ENCODE measurements at regions not wholly inside any gene's neighbourhood (a gene's known extent, or its start where the extent isn't known, plus 50 kb on each side); places are given as distances from the start of the nearest gene placed in this dataset.

- ChIA-PET CTCF (no interaction called here), POLR2A (no interaction called here)
- H3K4me3 Mint-ChIP-seq: no peak overlapping the region
- H3K27ac Mint-ChIP-seq: no peak overlapping the region
- Histone ChIP-seq H3K27ac (ENCODE audit: low read length) (no peak overlapping the region), H3K27me3 (replicated peaks in 1 of 2; ENCODE audit: control insufficient read depth in 2 of 2, extremely low read depth in 1 of 2, insufficient read depth in 2 of 2, low read length in 1 of 2) (peaks cover 0 to 45% of the 10 kb centered on the region in 2 experiments), H3K4me1 (ENCODE audit: control insufficient read depth in 1 of 2, extremely low read depth in 1 of 2, insufficient read depth in 2 of 2, low read length in 2 of 2) (no peaks in the 10 kb centered on the region), H3K9me3 (no peaks in the 10 kb centered on the region), H3K4me3 (ENCODE audit: control insufficient read depth in 1 of 2, extremely low read depth in 1 of 2, low read length in 1 of 2) (no peak overlapping the region), H3K36me3 (ENCODE audit: control insufficient read depth in 2 of 2, extremely low read depth in 1 of 2, insufficient read depth in 1 of 2, low read length in 1 of 2) (no peaks in the 10 kb centered on the region)
- DNase-seq (no peak), ATAC-seq (replicated peaks in 1 of 4) (no peak)
- H3K9me3 Mint-ChIP-seq: no peaks in the 10 kb centered on the region
- no peaks in the 10 kb centered on the region for H3K36me3 Mint-ChIP-seq
- peaks cover 13 to 22% of the 10 kb centered on the region in 2 donors for H3K27me3 Mint-ChIP-seq
- 76% methylated on average over 10 of the region's 11 CpGs for WGBS (ENCODE audit: insufficient coverage)
- no peaks in the 10 kb centered on the region for H3K4me1 Mint-ChIP-seq
Observed at GRCh38 chr10:123552760-123553554, 113.2 kb upstream of the GPR26 start.

- Histone ChIP-seq H3K4me1 (ENCODE audit: control insufficient read depth in 1 of 2, extremely low read depth in 1 of 2, insufficient read depth in 2 of 2, low read length in 2 of 2) (no peaks in the 10 kb centered on the region), H3K9me3 (no peaks in the 10 kb centered on the region), H3K4me3 (ENCODE audit: control insufficient read depth in 1 of 2, extremely low read depth in 1 of 2, low read length in 1 of 2) (no peak overlapping the region), H3K27ac (ENCODE audit: low read length) (no peak overlapping the region), H3K36me3 (ENCODE audit: control insufficient read depth in 2 of 2, extremely low read depth in 1 of 2, insufficient read depth in 1 of 2, low read length in 1 of 2) (no peaks in the 10 kb centered on the region), H3K27me3 (replicated peaks in 1 of 2; ENCODE audit: control insufficient read depth in 2 of 2, extremely low read depth in 1 of 2, insufficient read depth in 2 of 2, low read length in 1 of 2) (peaks cover 0 to 47% of the 10 kb centered on the region in 2 experiments)
- no peak for DNase-seq
- no peaks in the 10 kb centered on the region for H3K36me3 Mint-ChIP-seq
- no peaks in the 10 kb centered on the region for H3K9me3 Mint-ChIP-seq
- no peaks in the 10 kb centered on the region for H3K4me1 Mint-ChIP-seq
- 70% methylated on average over 6 of the region's 10 CpGs for WGBS (ENCODE audit: insufficient coverage)
- ATAC-seq (replicated peaks in 1 of 4): no peak
- no peak overlapping the region for H3K4me3 Mint-ChIP-seq
- ChIA-PET CTCF (interaction anchor here in 1 of 2 donors (0.7 to 0.8 kb wide), 2 partner anchors 26 to 1577 kb away, joined by 3 to 5 read pairs; no protein-coding TSS in a partner anchor), POLR2A (no interaction called here)
- no peak overlapping the region for H3K27ac Mint-ChIP-seq
- peaks cover 13 to 24% of the 10 kb centered on the region in 2 donors for H3K27me3 Mint-ChIP-seq
Observed at GRCh38 chr10:123553810-123554430, 112.2 kb upstream of the GPR26 start.

- H3K9me3 ChIP-seq: no peaks in the 10 kb centered on the region
- ATAC-seq (replicated peaks in 1 of 4): no peak
- no peaks in the 10 kb centered on the region for H3K36me3 ChIP-seq (ENCODE audit: control insufficient read depth in 2 of 2, extremely low read depth in 1 of 2, insufficient read depth in 1 of 2, low read length in 1 of 2)
- H3K9me3 Mint-ChIP-seq: no peaks in the 10 kb centered on the region
- DNase-seq: no peak
- ChIA-PET CTCF (interaction anchor here in 1 of 2 donors (0.6 to 0.8 kb wide), 3 partner anchors 518 to 1577 kb away, joined by 3 to 6 read pairs (median 5); no protein-coding TSS in a partner anchor), POLR2A (no interaction called here)
- no peak overlapping the region for H3K4me3 Mint-ChIP-seq
- H3K4me1 Mint-ChIP-seq: no peaks in the 10 kb centered on the region
- peaks cover 0 to 54% of the 10 kb centered on the region in 2 experiments for H3K27me3 ChIP-seq (replicated peaks in 1 of 2; ENCODE audit: control insufficient read depth in 2 of 2, extremely low read depth in 1 of 2, insufficient read depth in 2 of 2, low read length in 1 of 2)
- no peak overlapping the region for H3K27ac Mint-ChIP-seq
- H3K27ac ChIP-seq (ENCODE audit: low read length): no peak overlapping the region
- 95% methylated on average over 5 of the region's 8 CpGs for WGBS (ENCODE audit: insufficient coverage)
- no peaks in the 10 kb centered on the region for H3K36me3 Mint-ChIP-seq
- peaks cover 0 to 4% of the 10 kb centered on the region in 2 experiments for H3K4me1 ChIP-seq (ENCODE audit: control insufficient read depth in 1 of 2, extremely low read depth in 1 of 2, insufficient read depth in 2 of 2, low read length in 2 of 2)
- H3K27me3 Mint-ChIP-seq: peaks cover 17 to 28% of the 10 kb centered on the region in 2 donors
- H3K4me3 ChIP-seq (ENCODE audit: control insufficient read depth in 1 of 2, extremely low read depth in 1 of 2, low read length in 1 of 2): no peak overlapping the region
Observed at GRCh38 chr10:123554656-123555055, 111.5 kb upstream of the GPR26 start.

GRCh38 chr10:123555616-123556015 lies 110.5 kb upstream of the GPR26 start:
- Mint-ChIP-seq H3K36me3 (no peaks in the 10 kb centered on the region), H3K27me3 (peaks cover 24 to 32% of the 10 kb centered on the region in 2 donors), H3K9me3 (no peaks in the 10 kb centered on the region), H3K4me1 (no peaks in the 10 kb centered on the region), H3K27ac (no peak overlapping the region), H3K4me3 (no peak overlapping the region)
- no peaks in the 10 kb centered on the region for H3K9me3 ChIP-seq
- H3K4me3 ChIP-seq (ENCODE audit: control insufficient read depth in 1 of 2, extremely low read depth in 1 of 2, low read length in 1 of 2): no peak overlapping the region
- CTCF ChIA-PET: no interaction called here
- 83% methylated on average over 3 of the region's 4 CpGs for WGBS (ENCODE audit: insufficient coverage)
- ATAC-seq (replicated peaks in 1 of 4): no peak
- DNase-seq: no peak
- peaks cover 0 to 4% of the 10 kb centered on the region in 2 experiments for H3K4me1 ChIP-seq (ENCODE audit: control insufficient read depth in 1 of 2, extremely low read depth in 1 of 2, insufficient read depth in 2 of 2, low read length in 2 of 2)
- peaks cover 0 to 58% of the 10 kb centered on the region in 2 experiments for H3K27me3 ChIP-seq (replicated peaks in 1 of 2; ENCODE audit: control insufficient read depth in 2 of 2, extremely low read depth in 1 of 2, insufficient read depth in 2 of 2, low read length in 1 of 2)
- H3K36me3 ChIP-seq (ENCODE audit: control insufficient read depth in 2 of 2, extremely low read depth in 1 of 2, insufficient read depth in 1 of 2, low read length in 1 of 2): no peaks in the 10 kb centered on the region
- POLR2A ChIA-PET: no interaction called here
- no peak overlapping the region for H3K27ac ChIP-seq (ENCODE audit: low read length)

- Histone ChIP-seq H3K9me3 (no peaks in the 10 kb centered on the region), H3K4me3 (ENCODE audit: control insufficient read depth in 1 of 2, extremely low read depth in 1 of 2, low read length in 1 of 2) (no peak overlapping the region), H3K27me3 (replicated peaks in 1 of 2; ENCODE audit: control insufficient read depth in 2 of 2, extremely low read depth in 1 of 2, insufficient read depth in 2 of 2, low read length in 1 of 2) (peaks cover 0 to 58% of the 10 kb centered on the region in 2 experiments), H3K27ac (ENCODE audit: low read length) (no peak overlapping the region), H3K36me3 (ENCODE audit: control insufficient read depth in 2 of 2, extremely low read depth in 1 of 2, insufficient read depth in 1 of 2, low read length in 1 of 2) (no peaks in the 10 kb centered on the region), H3K4me1 (ENCODE audit: control insufficient read depth in 1 of 2, extremely low read depth in 1 of 2, insufficient read depth in 2 of 2, low read length in 2 of 2) (peaks cover 0 to 4% of the 10 kb centered on the region in 2 experiments)
- Mint-ChIP-seq H3K4me3 (no peak overlapping the region), H3K27me3 (peaks cover 26 to 31% of the 10 kb centered on the region in 2 donors), H3K9me3 (no peaks in the 10 kb centered on the region), H3K4me1 (no peaks in the 10 kb centered on the region), H3K27ac (no peak overlapping the region), H3K36me3 (no peaks in the 10 kb centered on the region)
- no peak for ATAC-seq (replicated peaks in 1 of 4)
- ChIA-PET CTCF (interaction anchor here in 1 of 2 donors (0.6 kb wide), 1 partner anchor 422 kb away, joined by 3 read pairs; no protein-coding TSS in a partner anchor), POLR2A (no interaction called here)
- peak in 1 of 35 experiments; percentile 19 for DNase-seq
- 79% methylated on average over 7 of the region's 7 CpGs for WGBS (ENCODE audit: insufficient coverage)
Observed at GRCh38 chr10:123556049-123556448, 110.1 kb upstream of the GPR26 start.

GRCh38 chr10:123556736-123557135 lies 109.4 kb upstream of the GPR26 start:
- ChIA-PET POLR2A (no interaction called here), CTCF (interaction anchor here in 1 of 2 donors (0.6 kb wide), 2 partner anchors 126 to 423 kb away, joined by 3 to 4 read pairs; no protein-coding TSS in a partner anchor)
- H3K4me1 ChIP-seq (ENCODE audit: control insufficient read depth in 1 of 2, extremely low read depth in 1 of 2, insufficient read depth in 2 of 2, low read length in 2 of 2): peaks cover 0 to 4% of the 10 kb centered on the region in 2 experiments
- H3K9me3 Mint-ChIP-seq: no peaks in the 10 kb centered on the region
- no peak overlapping the region for H3K4me3 ChIP-seq (ENCODE audit: control insufficient read depth in 1 of 2, extremely low read depth in 1 of 2, low read length in 1 of 2)
- H3K36me3 ChIP-seq (ENCODE audit: control insufficient read depth in 2 of 2, extremely low read depth in 1 of 2, insufficient read depth in 1 of 2, low read length in 1 of 2): no peaks in the 10 kb centered on the region
- ATAC-seq (replicated peaks in 1 of 4): no peak
- H3K4me1 Mint-ChIP-seq: no peaks in the 10 kb centered on the region
- no peak overlapping the region for H3K27ac ChIP-seq (ENCODE audit: low read length)
- no peaks in the 10 kb centered on the region for H3K36me3 Mint-ChIP-seq
- peaks cover 25 to 29% of the 10 kb centered on the region in 2 donors for H3K27me3 Mint-ChIP-seq
- H3K27me3 ChIP-seq (replicated peaks in 1 of 2; ENCODE audit: control insufficient read depth in 2 of 2, extremely low read depth in 1 of 2, insufficient read depth in 2 of 2, low read length in 1 of 2): peaks cover 0 to 54% of the 10 kb centered on the region in 2 experiments
- no peak for DNase-seq
- no peaks in the 10 kb centered on the region for H3K9me3 ChIP-seq
- H3K4me3 Mint-ChIP-seq: no peak overlapping the region
- no peak overlapping the region for H3K27ac Mint-ChIP-seq
- WGBS (ENCODE audit: insufficient coverage): 82% methylated on average over 13 of the region's 16 CpGs

Data from T-cell (primary cell).